ENCODE measurements at regions not wholly inside any gene's neighbourhood (a gene's known extent, or its start where the extent isn't known, plus 50 kb on each side); places are given as distances from the start of the nearest gene placed in this dataset.

DNA sequence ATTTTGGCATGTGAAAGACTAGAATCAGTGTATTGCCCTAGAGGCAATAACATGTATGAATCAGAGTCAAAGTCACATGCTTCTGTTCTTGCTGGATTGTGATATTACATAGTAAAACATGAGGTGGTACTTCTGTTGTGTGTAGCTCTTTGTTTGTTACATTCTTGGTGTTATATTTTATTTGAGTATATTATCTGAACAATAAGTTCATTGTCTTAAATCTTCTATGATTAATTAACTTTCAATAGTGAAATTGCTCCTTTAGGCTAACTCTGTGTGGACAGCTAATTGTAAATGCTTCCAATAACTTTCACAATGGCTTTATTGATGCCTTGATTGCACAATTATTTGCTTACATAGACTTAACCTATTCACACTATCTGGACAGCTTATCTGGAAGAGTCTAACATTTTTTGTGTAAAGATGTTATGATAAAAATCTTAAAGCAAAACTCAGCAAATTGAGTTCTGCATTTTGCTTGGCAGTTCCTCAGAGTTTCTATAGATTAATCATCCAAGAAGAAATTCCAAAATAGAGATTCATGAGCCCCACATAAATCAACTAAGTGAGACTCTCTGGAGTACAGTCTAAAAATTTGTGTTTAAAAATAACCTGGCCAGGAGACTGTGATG is 239.6 kb upstream of the TUSC1 start:
- no peaks in the 10 kb centered on the region; the same call in 1 of the 2 replicates for H3K9me3 ChIP-seq (ENCODE audit: control insufficient read depth, insufficient read depth, low read length)
- CTCF ChIA-PET, result interaction anchor here (0.9 kb wide), 1 partner anchor 16 kb away, joined by 3 read pairs; no protein-coding TSS in a partner anchor
- POLR2A ChIA-PET, result no interaction called here
- H3K27me3 ChIP-seq (ENCODE audit: control insufficient read depth, insufficient read depth, low read length), result no peaks in the 10 kb centered on the region
- TF ChIP-seq, protein P1, sequence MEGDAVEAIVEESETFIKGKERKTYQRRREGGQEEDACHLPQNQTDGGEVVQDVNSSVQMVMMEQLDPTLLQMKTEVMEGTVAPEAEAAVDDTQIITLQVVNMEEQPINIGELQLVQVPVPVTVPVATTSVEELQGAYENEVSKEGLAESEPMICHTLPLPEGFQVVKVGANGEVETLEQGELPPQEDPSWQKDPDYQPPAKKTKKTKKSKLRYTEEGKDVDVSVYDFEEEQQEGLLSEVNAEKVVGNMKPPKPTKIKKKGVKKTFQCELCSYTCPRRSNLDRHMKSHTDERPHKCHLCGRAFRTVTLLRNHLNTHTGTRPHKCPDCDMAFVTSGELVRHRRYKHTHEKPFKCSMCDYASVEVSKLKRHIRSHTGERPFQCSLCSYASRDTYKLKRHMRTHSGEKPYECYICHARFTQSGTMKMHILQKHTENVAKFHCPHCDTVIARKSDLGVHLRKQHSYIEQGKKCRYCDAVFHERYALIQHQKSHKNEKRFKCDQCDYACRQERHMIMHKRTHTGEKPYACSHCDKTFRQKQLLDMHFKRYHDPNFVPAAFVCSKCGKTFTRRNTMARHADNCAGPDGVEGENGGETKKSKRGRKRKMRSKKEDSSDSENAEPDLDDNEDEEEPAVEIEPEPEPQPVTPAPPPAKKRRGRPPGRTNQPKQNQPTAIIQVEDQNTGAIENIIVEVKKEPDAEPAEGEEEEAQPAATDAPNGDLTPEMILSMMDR (IDR thresholded peaks at IDR 0.05; ENCODE audit: low read depth, low read length), result no peak
- H3K4me3 ChIP-seq (ENCODE audit: low read depth, low read length), result no peak overlapping the region
- H3K27ac ChIP-seq (ENCODE audit: low read depth, low read length), result no peak overlapping the region
- no peak for DNase-seq (ENCODE audit: low read depth, low spot score)

DNA sequence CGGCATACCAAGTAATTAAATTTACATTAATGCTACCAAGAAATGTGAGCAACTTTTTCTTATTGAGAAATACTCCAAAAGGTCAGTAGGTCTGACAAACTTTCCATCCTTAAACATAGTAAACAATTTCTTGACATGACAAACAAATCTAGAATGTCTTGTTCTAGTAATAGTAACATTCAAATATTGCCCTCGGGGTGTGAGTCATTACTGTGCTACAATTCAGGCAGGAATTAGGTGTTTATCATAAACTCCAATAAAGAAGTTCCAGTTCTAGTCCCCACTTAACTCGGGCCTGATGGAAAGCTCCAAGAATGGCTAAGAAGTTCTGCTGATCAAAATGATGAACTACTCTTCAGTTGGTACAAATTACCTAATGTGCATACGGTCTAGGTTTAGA is 235.6 kb upstream of the TUSC1 start:
- TF ChIP-seq, protein P1 (IDR thresholded peaks at IDR 0.05; ENCODE audit: low read depth, low read length), result no peak
- ChIA-PET POLR2A (no interaction called here), CTCF (no interaction called here)
- Histone ChIP-seq H3K4me3 (ENCODE audit: low read depth, low read length) (no peak overlapping the region), H3K27ac (ENCODE audit: low read depth, low read length) (no peak overlapping the region), H3K27me3 (ENCODE audit: control insufficient read depth, insufficient read depth, low read length) (no peaks in the 10 kb centered on the region), H3K9me3 (ENCODE audit: control insufficient read depth, insufficient read depth, low read length) (no peaks in the 10 kb centered on the region)
- DNase-seq (ENCODE audit: low read depth, low spot score), result no peak

DNA sequence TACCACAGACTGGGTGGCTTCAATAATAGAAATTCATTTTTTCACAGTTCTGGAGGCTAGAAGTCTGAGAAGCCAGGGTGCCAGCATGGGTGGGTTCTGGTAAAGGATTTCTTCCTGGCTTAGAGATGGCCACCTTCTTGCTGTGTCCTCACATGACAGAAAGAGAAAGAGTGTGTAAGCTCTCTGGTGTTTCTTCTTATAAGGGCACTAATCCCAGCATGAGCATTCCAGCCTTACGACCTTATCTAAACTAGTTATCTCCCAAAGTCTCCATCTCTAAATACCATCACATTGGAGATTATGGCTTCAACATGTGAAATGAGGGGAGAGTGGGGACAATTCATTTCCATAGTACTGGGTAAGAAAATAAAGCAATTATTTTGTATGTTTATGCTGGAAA is 226.5 kb upstream of the TUSC1 start:
- POLR2A ChIA-PET, result no interaction called here
- CTCF ChIA-PET, result no interaction called here
- DNase-seq (ENCODE audit: low read depth, low spot score), result no peak
- Histone ChIP-seq H3K27me3 (ENCODE audit: control insufficient read depth, insufficient read depth, low read length) (no peaks in the 10 kb centered on the region), H3K9me3 (ENCODE audit: control insufficient read depth, insufficient read depth, low read length) (no peaks in the 10 kb centered on the region), H3K4me3 (ENCODE audit: low read depth, low read length) (no peak overlapping the region), H3K27ac (ENCODE audit: low read depth, low read length) (no peak overlapping the region)
- TF ChIP-seq, protein P1 (IDR thresholded peaks at IDR 0.05; ENCODE audit: low read depth, low read length), result no peak

DNA sequence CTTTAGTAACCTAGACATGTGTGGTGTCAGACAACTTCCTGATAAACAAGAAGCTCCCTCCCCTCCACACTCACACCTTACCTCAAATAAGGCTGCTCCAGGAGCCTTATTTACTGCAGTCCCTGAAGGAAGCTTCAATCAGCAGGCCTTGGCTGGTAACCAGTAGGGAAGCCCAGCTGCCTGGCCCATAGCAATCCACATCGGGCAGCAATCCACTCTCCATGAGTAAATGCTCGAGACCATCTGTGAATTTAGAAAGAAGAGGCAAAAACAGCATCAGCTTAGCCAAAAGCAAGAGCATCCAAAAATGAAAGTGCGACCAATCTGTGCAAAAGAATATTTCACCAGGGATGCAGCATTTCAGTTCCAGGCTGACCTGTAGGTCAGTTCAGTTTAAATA is 213.3 kb upstream of the TUSC1 start:
- ChIA-PET CTCF (no interaction called here), POLR2A (no interaction called here)
- Histone ChIP-seq H3K4me3 (ENCODE audit: low read depth, low read length) (no peak overlapping the region), H3K27me3 (ENCODE audit: control insufficient read depth, insufficient read depth, low read length) (no peaks in the 10 kb centered on the region), H3K27ac (ENCODE audit: low read depth, low read length) (no peak overlapping the region), H3K9me3 (ENCODE audit: control insufficient read depth, insufficient read depth, low read length) (peaks cover 6% of the 10 kb centered on the region)
- DNase-seq (ENCODE audit: low read depth, low spot score), result no peak
- TF ChIP-seq, protein P1 (IDR thresholded peaks at IDR 0.05; ENCODE audit: low read depth, low read length), result no peak

DNA sequence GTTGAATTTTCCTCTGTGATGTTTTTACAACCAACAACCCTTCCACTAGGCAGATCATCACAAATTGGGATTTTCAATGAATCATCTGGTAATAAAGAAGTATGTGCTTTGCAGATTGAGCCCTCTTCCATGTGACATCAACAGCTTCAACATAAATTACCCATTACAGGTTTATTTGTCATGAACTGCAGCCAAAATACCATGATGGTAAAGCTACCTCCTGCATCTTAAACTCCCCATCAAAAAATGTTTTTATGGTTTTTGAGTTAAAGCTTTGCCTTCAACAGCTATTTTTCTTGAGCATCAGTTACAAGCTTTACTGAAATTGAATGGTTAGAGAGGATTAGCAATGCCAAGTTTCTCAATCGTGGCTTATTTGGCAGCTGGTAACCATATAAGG is 211.4 kb upstream of the TUSC1 start:
- Histone ChIP-seq H3K27ac (ENCODE audit: low read depth, low read length) (no peak overlapping the region), H3K27me3 (ENCODE audit: control insufficient read depth, insufficient read depth, low read length) (no peaks in the 10 kb centered on the region), H3K4me3 (ENCODE audit: low read depth, low read length) (no peak overlapping the region), H3K9me3 (ENCODE audit: control insufficient read depth, insufficient read depth, low read length) (peaks cover 7% of the 10 kb centered on the region)
- TF ChIP-seq, protein P1 (IDR thresholded peaks at IDR 0.05; ENCODE audit: low read depth, low read length), result no peak
- ChIA-PET POLR2A (no interaction called here), CTCF (no interaction called here)
- no peak for DNase-seq (ENCODE audit: low read depth, low spot score)

Data from AG04450 (cell line).